A172 (cell line): ENCODE measurements at regions not wholly inside any gene's neighbourhood (a gene's known extent, or its start where the extent isn't known, plus 50 kb on each side); places are given as distances from the start of the nearest gene placed in this dataset.
"Not testable (repeated sequence)": the region's sequence is repeated elsewhere in the genome, so short reads cannot be mapped to it uniquely, and the experiment has no call there.

Experiments used
- DNase-seq: peaks from one replicate; pipeline ENCODE4 v3.0.0-alpha.2; 2015; ENCODE audit warnings: low spot score

DNA sequence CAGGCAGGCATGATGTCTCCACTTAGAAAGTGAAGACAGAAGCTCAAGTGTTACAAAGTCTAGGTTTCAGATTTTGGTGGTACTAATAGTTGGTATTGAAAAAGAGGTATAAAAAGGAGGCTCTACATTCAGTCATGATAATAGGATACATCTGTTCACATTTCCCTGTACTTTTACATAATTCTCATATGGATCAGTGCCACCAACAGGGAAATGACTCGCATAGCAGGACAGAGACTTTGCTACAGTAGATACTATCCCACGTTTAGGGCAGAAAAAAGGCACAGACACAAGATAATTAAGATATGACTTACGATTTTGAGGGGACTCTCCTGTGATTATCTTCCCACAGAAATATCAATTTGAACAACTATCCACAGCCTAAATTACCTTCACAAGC, 1062.9 kb upstream of the EPHA6 start:
- DNase-seq: no peak

DNA sequence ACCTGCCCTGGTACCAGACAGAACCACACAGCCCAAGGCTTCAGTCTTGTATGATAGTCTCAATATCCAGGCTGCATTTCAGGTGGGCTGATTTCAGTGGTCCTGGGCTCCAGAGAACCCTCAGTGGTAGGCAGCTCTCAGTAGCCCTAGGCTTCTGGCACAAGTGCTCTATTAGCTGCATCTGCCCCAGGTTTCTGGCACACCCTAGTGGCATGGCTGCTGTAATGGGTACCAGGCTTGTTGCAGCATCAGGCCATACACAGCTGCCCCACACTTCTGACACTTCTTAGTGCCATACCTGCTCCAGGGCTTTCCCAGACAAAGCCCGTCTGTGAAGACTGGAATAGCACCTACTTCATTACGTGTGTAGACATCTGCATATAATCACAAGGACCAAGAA, 1062.2 kb upstream of the EPHA6 start:
- no peak for DNase-seq

DNA sequence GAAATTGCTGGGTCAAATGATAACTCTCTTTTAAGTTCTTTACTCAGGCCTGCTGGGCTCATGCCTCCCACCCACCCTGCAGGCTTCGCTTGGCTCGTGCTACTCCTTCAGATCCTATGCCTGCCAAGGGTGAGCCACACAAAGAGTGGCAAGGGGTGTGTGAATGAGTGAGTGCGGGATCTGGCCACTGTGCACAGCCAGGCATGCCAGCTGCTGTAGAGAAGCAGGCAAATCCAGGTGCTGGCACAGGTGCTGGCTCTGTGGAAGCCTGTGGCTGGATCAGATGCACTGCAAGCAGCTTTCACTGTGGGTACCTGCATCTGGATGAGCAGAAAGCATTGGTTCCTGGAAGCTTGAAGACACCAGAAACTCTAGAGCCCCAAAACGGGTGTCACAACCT, 1055.7 kb upstream of the EPHA6 start:
- no peak for DNase-seq

DNA sequence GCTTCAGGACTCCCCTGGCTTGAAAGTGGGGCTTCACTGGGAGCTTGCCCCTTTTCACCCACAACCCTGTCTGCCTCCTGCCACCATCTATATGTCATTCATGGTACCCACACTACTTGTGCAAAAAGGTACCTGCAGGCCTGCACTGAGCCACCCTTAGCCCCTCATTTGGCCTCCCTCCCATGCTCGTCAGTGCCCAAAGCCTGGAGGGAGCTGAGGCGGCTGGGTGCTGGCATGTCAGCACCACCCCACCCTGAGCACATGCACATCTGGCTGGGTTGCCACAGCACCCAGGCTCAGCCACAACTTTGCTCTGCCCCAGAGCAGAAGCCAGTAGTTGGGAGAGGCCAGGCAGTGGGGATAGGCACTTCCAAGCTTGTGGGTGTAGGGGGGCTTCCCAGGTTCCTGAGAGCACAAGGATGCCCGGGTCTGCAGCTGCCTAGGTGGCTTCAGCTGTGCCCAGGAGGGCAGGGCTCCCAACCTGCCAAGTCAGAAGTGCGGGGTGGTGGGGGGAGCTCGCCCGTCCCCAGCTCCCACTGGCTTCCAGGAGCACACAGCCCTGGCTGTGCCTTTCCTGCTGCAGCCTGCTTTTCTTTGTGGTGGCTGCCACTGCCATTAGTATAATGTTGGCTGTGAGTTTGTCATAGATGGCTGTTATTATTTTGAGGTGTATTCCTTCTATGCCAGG, 1054.6 kb upstream of the EPHA6 start:
- DNase-seq: no peak

DNA sequence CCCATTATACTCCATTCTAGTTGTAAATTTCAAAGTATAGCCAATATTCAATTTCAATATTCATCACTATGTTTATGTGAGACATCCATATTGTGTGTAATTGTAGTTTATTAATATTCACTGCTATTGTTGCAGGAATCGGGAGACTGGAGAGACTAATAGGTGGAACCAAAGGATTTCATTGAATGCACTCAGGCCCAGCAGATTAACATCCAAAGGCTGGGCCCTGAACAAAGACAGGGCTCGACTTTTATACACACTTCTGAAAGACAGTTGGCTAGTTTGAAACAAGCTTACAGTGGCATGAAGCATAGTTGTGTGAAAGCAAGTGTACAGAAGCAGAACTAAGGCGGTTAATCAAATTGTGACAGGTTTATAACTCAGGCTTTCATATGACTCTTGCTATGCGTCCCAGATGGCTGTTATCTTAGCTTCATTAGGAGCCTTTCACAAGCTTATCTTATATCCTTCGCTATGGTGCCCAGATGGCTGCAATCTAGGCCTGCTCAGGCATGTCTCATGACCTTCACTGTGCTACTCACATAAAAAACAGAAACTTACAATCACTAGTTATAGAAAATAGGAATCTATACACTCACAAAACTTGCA, 1038.8 kb upstream of the EPHA6 start:
- no peak for DNase-seq

DNA sequence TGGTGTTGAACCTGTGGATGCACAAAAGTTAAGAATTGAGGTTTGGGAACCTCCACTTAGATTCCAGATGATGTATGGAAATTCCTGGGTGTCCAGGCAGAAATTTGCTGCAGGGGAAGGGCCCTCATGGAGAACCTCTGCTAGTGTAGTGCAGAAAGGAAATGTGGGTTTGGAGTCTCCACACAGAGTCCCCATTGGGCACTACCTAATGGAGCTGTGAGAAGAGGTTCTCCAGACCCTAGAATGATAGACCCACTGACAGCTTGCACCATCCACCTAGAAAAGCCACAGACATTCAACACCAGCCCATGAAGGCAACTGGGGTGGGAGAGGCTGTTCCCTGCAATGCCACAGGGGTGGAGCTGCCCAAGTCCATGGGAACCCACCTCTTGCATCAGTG, 1032.8 kb upstream of the EPHA6 start:
- DNase-seq: no peak

DNA sequence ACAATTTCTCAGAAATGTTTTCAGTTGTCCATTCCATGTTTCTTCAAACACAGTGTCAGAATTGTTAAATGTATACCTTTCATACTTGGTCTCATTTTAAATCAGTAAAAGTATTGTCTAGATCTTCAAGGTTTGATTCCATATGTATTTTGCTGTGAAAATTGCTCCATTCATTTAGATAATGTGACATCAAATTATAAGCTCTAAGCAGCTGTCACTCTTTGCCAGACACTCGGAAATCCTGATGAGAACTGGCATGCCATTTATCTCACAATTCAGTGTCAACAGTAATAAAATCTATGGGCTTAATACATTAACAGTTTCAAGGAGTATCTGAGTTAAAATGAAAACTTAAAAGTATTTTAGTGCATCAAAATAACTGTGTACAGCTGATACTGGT, 1025.3 kb upstream of the EPHA6 start:
- no peak for DNase-seq

DNA sequence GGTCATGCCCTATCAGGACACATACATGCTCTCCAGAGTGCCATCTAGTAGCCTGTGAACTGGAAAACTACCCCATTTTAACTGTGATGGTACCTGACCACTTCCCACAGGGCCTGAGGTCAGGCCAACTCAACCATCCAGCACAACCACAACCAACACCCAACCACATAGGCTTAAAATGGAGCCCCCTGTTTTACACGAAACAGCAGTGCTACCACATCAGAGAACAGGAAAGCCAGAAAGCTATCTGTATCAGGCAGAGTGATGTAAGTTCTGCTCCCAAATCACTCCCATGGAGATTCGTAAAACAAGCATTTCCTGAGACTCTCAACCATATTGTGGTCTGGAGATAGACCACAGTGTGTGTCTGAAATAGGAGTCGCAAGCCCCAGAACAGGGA, 1017.3 kb upstream of the EPHA6 start:
- no peak for DNase-seq

DNA sequence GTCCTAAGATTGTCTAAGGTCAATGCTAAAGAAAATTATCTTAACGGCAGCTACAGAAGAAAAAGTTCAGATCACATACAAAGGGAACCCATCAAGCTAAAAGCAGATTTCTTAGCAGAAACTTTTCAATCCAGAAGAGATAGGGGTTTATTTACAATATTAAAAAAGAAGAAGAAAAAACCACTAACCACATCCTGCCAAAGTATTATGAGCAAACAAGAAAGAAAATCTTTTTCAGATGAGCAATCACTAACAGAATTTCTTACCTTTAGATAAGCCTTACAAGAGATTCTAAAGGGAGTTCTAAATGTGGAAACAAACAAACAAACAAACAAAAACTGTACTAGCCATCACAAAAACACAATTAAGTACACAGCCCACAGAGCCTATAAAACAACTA, 1015.8 kb upstream of the EPHA6 start:
- peak; percentile 6 for DNase-seq

DNA sequence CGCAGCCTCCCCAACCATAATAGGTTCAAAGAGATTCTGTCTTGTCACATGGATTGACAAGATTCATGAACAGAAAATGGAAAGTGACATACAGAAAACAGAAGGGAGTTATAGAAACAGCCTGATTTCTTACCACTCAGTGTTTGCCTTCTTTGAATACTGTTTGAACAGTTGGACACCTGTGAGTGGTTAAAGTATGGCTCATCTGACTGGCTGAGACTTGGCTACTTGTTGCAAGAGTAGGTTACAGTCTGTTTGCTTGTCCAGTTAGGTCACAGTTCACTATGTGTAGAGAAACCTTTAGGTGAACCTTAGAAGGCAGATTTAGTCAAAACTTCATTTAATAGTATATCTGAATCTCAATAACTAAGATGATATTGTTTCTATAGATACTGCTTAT, 1003.9 kb upstream of the EPHA6 start:
- DNase-seq: no peak

DNA sequence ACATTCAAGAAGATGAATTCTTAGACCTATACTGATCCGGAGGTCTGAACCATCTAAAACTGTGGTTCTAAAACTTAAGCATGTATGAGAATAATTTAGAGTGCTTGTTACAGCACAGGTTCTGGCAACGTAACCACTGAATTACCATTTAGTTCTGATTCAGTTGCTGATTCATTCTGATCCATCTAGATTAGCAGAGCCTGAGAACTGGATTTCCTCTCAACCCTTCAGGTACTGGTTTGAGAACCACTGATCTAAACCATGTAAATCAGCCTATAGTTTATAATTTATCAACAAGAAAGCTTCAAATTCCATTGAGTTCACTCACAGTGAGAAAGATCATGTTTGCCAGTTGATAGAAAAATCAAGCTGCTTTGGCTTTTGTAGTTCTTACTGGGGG, 1001.1 kb upstream of the EPHA6 start:
- no peak for DNase-seq

DNA sequence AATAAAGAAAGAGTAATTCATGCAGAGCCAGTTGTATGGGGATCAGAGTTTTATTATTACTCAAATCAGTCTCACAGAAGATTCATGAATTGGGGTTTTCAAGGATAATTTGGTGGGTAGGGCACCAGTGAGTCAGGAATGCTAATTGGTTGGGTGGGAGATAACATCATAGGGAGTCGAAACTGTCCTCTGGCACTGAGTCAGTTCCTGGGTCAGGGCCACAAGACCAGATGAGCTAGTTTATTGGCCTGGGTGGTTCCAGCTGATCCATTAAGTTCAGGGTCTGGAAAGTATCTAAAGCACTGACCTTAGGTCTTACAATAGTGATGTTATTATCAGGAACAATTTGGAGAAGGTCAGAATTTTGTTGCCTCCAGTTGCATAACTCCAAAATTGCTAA, 998.6 kb upstream of the EPHA6 start:
- DNase-seq: peak; percentile 12

DNA sequence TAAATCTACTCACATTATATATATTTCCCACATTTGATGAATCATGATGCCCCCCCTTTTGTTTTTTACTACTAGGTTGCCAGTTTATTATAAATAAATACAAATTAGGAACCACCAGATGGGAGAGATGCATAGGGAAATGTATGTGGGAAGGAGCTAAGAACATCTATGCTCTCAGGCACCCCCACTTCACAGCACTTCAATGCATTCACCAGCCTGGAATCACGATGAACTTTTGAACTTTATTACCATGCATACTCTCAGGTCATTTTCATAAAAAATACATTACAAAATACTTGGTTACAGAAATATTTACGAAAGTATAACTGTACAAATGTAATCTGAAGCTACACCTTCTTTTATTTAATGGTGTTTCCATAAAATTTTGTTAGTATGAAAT, 988.0 kb upstream of the EPHA6 start:
- DNase-seq: no peak

DNA sequence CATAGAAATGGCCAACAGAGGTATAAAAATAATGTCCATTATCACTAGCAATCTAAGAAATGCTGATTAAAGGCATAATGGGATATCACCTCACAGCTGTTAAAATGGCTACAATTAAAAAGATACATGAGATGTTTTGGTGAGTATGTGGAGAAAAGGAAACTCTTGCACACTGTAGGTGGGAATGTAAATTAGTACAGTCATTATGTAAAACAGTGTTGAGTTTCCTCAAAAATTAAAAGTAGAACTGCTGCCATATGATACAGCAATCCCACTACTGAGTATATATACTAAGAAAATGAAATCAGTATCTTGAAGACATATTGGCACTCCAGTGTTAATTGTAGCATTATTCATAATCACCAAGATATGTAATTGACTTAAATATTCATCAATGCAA, 982.2 kb upstream of the EPHA6 start:
- no peak for DNase-seq

DNA sequence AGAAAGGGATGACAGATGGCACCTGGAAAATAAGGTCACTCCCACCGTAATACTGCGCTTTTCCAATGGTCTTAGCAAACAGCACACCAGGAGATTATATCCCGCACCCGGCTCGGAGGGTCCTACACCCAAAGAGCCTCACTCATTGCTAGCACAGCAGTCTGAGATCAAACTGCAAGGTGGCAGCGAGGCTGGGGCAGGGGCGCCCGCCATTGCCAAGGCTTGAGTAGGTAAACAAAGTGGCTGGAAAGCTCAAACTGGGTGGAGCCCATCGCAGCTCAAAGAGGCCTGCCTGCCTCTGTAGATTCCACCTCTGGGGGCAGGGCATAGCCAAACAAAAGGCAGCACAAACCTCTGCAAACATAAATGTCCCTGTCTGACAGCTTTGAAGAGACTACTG, 953.8 kb upstream of the EPHA6 start:
- not testable (repeated sequence) for DNase-seq

DNA sequence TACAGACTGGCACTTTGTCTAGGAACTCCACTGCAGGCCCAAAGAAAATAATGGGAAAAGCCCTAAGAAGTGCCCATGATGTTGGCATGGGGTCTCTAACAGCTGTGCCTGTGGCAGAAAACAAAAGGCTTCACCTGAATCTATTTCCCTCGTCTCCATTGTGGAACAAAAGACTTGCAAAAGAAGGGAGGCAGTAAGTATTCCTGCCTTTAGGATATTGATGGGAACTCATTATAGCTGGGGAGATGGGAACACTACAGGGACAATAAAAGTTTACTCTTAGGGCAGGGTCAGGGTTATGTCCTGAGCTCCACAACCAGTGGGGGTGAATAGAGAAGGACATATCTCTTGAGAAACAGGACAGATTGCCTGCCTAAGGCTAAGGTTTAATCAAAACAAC, 930.6 kb upstream of the EPHA6 start:
- DNase-seq: no peak

DNA sequence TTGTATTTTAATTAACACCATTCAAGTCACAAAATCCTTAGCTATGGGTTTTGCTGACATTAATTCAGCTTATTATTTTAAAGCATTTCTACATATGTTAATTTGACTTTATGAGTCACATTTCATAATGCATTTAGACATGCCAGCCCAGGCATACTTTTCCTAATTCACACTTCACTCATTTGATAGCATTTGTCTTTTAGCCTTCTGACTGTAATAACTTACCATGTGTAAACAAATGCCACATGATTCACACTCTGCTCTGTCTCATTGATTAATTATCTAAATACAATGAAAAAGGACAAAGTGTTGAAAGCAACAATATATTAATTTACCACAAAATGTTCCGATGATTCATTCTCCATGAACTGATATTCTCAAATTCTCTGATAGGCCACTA, 927.8 kb upstream of the EPHA6 start:
- DNase-seq: no peak

DNA sequence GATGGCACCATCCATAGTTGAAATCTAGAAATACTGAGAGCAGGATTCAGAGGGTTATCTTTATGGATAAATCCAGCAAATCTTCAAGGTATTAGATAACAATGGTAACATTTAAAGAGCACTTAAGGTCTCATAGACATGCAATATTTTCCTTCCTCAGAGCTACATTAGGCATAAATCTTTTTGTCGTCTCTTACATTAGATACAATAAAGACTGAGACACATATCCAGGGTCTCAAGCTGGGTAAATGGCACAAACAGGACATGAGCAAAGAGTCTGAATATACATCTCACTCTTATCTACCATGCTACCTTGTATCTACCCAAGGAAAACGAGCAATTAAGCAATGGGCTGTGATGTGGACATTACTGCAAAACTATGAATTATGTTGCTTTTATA, 927.3 kb upstream of the EPHA6 start:
- no peak for DNase-seq

DNA sequence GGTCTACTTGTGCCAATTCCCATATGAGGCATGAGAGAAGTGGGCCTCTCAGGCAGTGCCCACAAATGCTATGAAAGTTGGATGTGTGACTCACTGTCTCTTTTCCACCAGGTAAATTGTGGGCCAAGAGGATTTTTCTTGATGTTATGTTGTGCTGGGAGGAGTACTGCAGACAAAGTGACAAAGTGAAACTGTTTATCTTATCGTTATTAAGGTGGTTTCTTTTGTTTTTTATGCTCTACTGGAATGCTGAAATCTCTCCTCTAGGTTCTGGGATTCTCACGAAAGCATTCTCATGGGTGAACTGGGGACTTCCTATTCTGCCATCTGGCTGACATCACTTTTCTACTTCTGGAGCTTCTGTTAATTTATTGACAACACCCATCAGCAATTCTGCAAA, 919.6 kb upstream of the EPHA6 start:
- DNase-seq: no peak

DNA sequence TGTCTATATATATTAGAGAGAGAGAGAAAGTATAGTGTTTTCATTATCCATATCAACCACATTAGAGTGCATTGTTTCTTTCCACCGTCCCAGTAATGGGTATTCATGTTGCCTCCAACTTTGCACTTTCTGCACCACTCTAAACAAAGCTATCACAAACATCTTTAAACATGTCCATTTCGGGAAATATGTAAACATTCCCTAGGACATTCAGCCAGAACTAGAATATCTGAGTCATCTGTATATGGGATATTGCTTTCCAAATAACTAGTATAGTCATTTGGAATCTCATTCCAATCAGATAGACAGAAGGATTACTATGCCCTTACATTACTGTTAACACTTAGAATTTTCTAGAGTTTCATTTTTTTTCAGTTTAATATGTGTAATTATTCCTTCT, 914.9 kb upstream of the EPHA6 start:
- no peak for DNase-seq

DNA sequence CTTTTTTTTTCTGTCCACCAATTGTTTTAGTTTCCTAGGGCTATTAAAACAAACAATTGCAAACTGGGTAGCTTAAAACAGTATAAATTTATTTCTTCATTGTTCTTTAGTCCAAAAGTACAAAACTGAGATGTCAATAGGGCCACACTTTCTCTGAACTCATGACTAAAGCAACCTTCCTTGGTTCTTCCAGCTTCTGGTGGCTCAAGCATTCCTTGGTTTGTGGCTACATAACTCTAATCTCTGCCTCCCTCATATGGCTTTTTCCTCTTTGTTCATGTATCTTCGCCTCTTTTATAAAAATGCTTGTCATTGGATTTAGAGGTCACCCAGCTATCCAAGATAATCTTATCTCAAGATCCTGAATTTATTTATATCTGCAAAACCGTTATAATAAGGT, 914.5 kb upstream of the EPHA6 start:
- DNase-seq: no peak

DNA sequence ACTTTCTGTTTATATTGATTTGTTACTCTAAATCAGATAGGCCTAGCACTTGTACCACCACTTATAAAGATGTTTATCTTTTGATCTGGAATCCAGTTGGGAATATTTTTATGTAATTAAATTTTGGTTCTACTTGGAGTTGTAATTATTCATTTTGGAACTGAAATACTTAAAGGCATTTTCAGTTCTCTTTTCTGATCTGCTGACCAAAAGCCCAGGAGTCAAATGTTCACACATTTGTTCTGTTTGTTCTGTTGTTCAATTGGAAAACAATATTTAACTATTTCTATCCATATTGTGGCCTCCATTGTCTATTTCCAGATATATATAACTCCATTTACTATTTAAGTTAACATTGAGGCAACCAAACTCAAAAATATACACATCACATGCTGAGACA, 912.4 kb upstream of the EPHA6 start:
- no peak for DNase-seq

DNA sequence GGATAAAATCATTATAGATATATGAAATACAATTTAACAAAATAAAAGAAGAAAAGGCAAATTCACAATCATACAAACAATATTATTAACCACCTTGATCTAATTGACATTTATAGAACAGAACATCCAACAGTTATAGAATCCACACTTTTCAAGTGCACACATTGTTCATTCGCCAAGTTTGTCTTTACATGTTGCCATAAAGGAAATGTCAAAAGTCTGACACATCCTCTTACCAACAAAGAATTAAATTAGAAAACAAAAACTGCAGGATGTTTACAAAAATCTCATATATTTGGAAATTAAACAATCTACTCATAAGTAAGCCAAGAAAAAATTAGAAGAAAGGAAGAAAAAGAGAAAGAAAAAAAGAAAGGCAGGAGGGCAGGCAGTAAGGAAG, 909.2 kb upstream of the EPHA6 start:
- no peak for DNase-seq

DNA sequence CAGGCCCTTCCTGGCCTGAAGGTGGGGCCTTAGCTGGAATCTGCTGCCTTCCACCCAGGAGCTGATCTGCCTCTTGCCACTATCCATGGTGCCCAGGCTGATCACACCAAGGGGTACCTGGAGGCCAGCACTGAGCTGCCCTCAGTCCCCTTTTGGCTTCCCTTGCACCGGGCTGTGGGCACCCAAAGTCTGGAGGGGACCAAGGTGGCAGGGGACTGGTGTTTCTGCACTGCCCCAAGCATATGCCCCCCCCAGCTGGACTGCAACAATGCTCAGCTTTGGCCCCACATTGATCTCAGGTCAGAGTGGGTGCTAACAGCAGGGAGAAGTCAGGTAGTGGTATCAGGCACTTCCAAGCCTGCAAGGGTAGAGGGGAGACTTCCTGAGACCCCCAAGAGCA, 902.6 kb upstream of the EPHA6 start:
- no peak for DNase-seq
